ENCODE measurements at regions not wholly inside any gene's neighbourhood (a gene's known extent, or its start where the extent isn't known, plus 50 kb on each side); places are given as distances from the start of the nearest gene placed in this dataset.
"Not testable (repeated sequence)": the region's sequence is repeated elsewhere in the genome, so short reads cannot be mapped to it uniquely, and the experiment has no call there.

- H3K27ac ChIP-seq (ENCODE audit: low read length): no peak overlapping the region
- H3K4me3 ChIP-seq (ENCODE audit: low read length): no peak overlapping the region
- no peaks in the 10 kb centered on the region for H3K36me3 ChIP-seq (ENCODE audit: control insufficient read depth, low read depth, low read length)
Measured at GRCh38 chr18:22525883-22526282, 108.2 kb upstream of the CTAGE1 start.

GRCh38 chr18:22528291-22528690 lies 110.6 kb upstream of the CTAGE1 start:
- Histone ChIP-seq H3K36me3 (ENCODE audit: control insufficient read depth, low read depth, low read length) (no peaks in the 10 kb centered on the region), H3K9ac (ENCODE audit: low read length) (no peak overlapping the region), H3K27me3 (ENCODE audit: control insufficient read depth, insufficient read depth, low read length) (no peaks in the 10 kb centered on the region), H3K9me3 (ENCODE audit: control insufficient read depth, low read depth, low read length) (no peaks in the 10 kb centered on the region), H3K27ac (ENCODE audit: low read length) (no peak overlapping the region), H3K4me1 (ENCODE audit: control insufficient read depth, low read depth, low read length) (no peaks in the 10 kb centered on the region), H3K4me3 (ENCODE audit: low read length) (no peak overlapping the region)

More at GRCh38 chr18:22525883-22526282, 108.2 kb upstream of the CTAGE1 start:
- Histone ChIP-seq H3K4me1 (ENCODE audit: control insufficient read depth, low read depth, low read length) (no peaks in the 10 kb centered on the region), H3K27me3 (ENCODE audit: control insufficient read depth, insufficient read depth, low read length) (no peaks in the 10 kb centered on the region), H3K9ac (ENCODE audit: low read length) (no peak overlapping the region), H3K9me3 (ENCODE audit: control insufficient read depth, low read depth, low read length) (no peaks in the 10 kb centered on the region)

- not testable (repeated sequence) for H3K4me1 ChIP-seq (ENCODE audit: control insufficient read depth, low read depth, low read length); H3K9me3 ChIP-seq (ENCODE audit: control insufficient read depth, low read depth, low read length); H3K27me3 ChIP-seq (ENCODE audit: control insufficient read depth, insufficient read depth, low read length); H3K27ac ChIP-seq (ENCODE audit: low read length); H3K4me3 ChIP-seq (ENCODE audit: low read length); H3K9ac ChIP-seq (ENCODE audit: low read length); H3K36me3 ChIP-seq (ENCODE audit: control insufficient read depth, low read depth, low read length)
Measured at GRCh38 chr18:22534706-22535105, 117.0 kb upstream of the CTAGE1 start.

- Histone ChIP-seq H3K36me3 (ENCODE audit: control insufficient read depth, low read depth, low read length) (no peaks in the 10 kb centered on the region), H3K4me1 (ENCODE audit: control insufficient read depth, low read depth, low read length) (no peaks in the 10 kb centered on the region), H3K9me3 (ENCODE audit: control insufficient read depth, low read depth, low read length) (no peaks in the 10 kb centered on the region), H3K4me3 (ENCODE audit: low read length) (no peak overlapping the region), H3K9ac (ENCODE audit: low read length) (no peak overlapping the region), H3K27me3 (ENCODE audit: control insufficient read depth, insufficient read depth, low read length) (no peaks in the 10 kb centered on the region), H3K27ac (ENCODE audit: low read length) (no peak overlapping the region)
Measured at GRCh38 chr18:22536558-22536957, 118.8 kb upstream of the CTAGE1 start.

- no peak overlapping the region for H3K4me3 ChIP-seq (ENCODE audit: low read length)
- no peaks in the 10 kb centered on the region for H3K36me3 ChIP-seq (ENCODE audit: control insufficient read depth, low read depth, low read length)
- H3K9ac ChIP-seq (ENCODE audit: low read length): no peak overlapping the region
- H3K4me1 ChIP-seq (ENCODE audit: control insufficient read depth, low read depth, low read length): no peaks in the 10 kb centered on the region
- H3K27me3 ChIP-seq (ENCODE audit: control insufficient read depth, insufficient read depth, low read length): no peaks in the 10 kb centered on the region
- H3K9me3 ChIP-seq (ENCODE audit: control insufficient read depth, low read depth, low read length): no peaks in the 10 kb centered on the region
- H3K27ac ChIP-seq (ENCODE audit: low read length): no peak overlapping the region
Measured at GRCh38 chr18:22538426-22538825, 120.7 kb upstream of the CTAGE1 start.

GRCh38 chr18:22539051-22539765 lies 121.5 kb upstream of the CTAGE1 start:
- H3K4me1 ChIP-seq (ENCODE audit: control insufficient read depth, low read depth, low read length): no peaks in the 10 kb centered on the region
- H3K9ac ChIP-seq (ENCODE audit: low read length): no peak overlapping the region
- no peak overlapping the region for H3K27ac ChIP-seq (ENCODE audit: low read length)
- no peaks in the 10 kb centered on the region for H3K36me3 ChIP-seq (ENCODE audit: control insufficient read depth, low read depth, low read length)
- no peak overlapping the region for H3K4me3 ChIP-seq (ENCODE audit: low read length)
- no peaks in the 10 kb centered on the region for H3K27me3 ChIP-seq (ENCODE audit: control insufficient read depth, insufficient read depth, low read length)
- H3K9me3 ChIP-seq (ENCODE audit: control insufficient read depth, low read depth, low read length): no peaks in the 10 kb centered on the region

GRCh38 chr18:22541232-22541631 lies 123.5 kb upstream of the CTAGE1 start:
- no peaks in the 10 kb centered on the region for H3K9me3 ChIP-seq (ENCODE audit: control insufficient read depth, low read depth, low read length)
- no peaks in the 10 kb centered on the region for H3K27me3 ChIP-seq (ENCODE audit: control insufficient read depth, insufficient read depth, low read length)
- no peak overlapping the region for H3K27ac ChIP-seq (ENCODE audit: low read length)
- H3K36me3 ChIP-seq (ENCODE audit: control insufficient read depth, low read depth, low read length): no peaks in the 10 kb centered on the region
- no peak overlapping the region for H3K9ac ChIP-seq (ENCODE audit: low read length)
- H3K4me1 ChIP-seq (ENCODE audit: control insufficient read depth, low read depth, low read length): no peaks in the 10 kb centered on the region
- no peak overlapping the region for H3K4me3 ChIP-seq (ENCODE audit: low read length)

- Histone ChIP-seq H3K9ac (ENCODE audit: low read length) (no peak overlapping the region), H3K4me3 (ENCODE audit: low read length) (no peak overlapping the region), H3K36me3 (ENCODE audit: control insufficient read depth, low read depth, low read length) (no peaks in the 10 kb centered on the region), H3K27me3 (ENCODE audit: control insufficient read depth, insufficient read depth, low read length) (no peaks in the 10 kb centered on the region), H3K27ac (ENCODE audit: low read length) (no peak overlapping the region), H3K9me3 (ENCODE audit: control insufficient read depth, low read depth, low read length) (no peaks in the 10 kb centered on the region), H3K4me1 (ENCODE audit: control insufficient read depth, low read depth, low read length) (peaks cover under 1% of the 10 kb centered on the region)
Measured at GRCh38 chr18:22542406-22542835, 124.7 kb upstream of the CTAGE1 start.

GRCh38 chr18:22543769-22544168 lies 126.1 kb upstream of the CTAGE1 start:
- Histone ChIP-seq H3K27ac (ENCODE audit: low read length) (no peak overlapping the region), H3K4me1 (ENCODE audit: control insufficient read depth, low read depth, low read length) (peaks cover 8% of the 10 kb centered on the region), H3K27me3 (ENCODE audit: control insufficient read depth, insufficient read depth, low read length) (no peaks in the 10 kb centered on the region), H3K4me3 (ENCODE audit: low read length) (no peak overlapping the region), H3K36me3 (ENCODE audit: control insufficient read depth, low read depth, low read length) (no peaks in the 10 kb centered on the region), H3K9me3 (ENCODE audit: control insufficient read depth, low read depth, low read length) (no peaks in the 10 kb centered on the region), H3K9ac (ENCODE audit: low read length) (no peak overlapping the region)

GRCh38 chr18:22544626-22545025 lies 126.9 kb upstream of the CTAGE1 start:
- Histone ChIP-seq H3K27me3 (ENCODE audit: control insufficient read depth, insufficient read depth, low read length) (no peaks in the 10 kb centered on the region), H3K4me1 (ENCODE audit: control insufficient read depth, low read depth, low read length) (peaks cover 8% of the 10 kb centered on the region), H3K27ac (ENCODE audit: low read length) (no peak overlapping the region), H3K9ac (ENCODE audit: low read length) (no peak overlapping the region), H3K4me3 (ENCODE audit: low read length) (no peak overlapping the region), H3K9me3 (ENCODE audit: control insufficient read depth, low read depth, low read length) (no peaks in the 10 kb centered on the region), H3K36me3 (ENCODE audit: control insufficient read depth, low read depth, low read length) (no peaks in the 10 kb centered on the region)

- no peak overlapping the region for H3K9ac ChIP-seq (ENCODE audit: low read length)
- H3K27ac ChIP-seq (ENCODE audit: low read length): no peak overlapping the region
- H3K9me3 ChIP-seq (ENCODE audit: control insufficient read depth, low read depth, low read length): no peaks in the 10 kb centered on the region
Measured at GRCh38 chr18:22545066-22545760, 127.5 kb upstream of the CTAGE1 start.

More at GRCh38 chr18:22545066-22545760, 127.5 kb upstream of the CTAGE1 start:
- Histone ChIP-seq H3K4me3 (ENCODE audit: low read length) (no peak overlapping the region), H3K27me3 (ENCODE audit: control insufficient read depth, insufficient read depth, low read length) (no peaks in the 10 kb centered on the region), H3K4me1 (ENCODE audit: control insufficient read depth, low read depth, low read length) (peaks cover 8% of the 10 kb centered on the region), H3K36me3 (ENCODE audit: control insufficient read depth, low read depth, low read length) (no peaks in the 10 kb centered on the region)
